CD4-positive, alpha-beta T cell treated with Interleukin-12 subunit alpha and Interleukin-12 subunit beta, for 1 hour (primary cell): ENCODE measurements at regions not wholly inside any gene's neighbourhood (a gene's known extent, or its start where the extent isn't known, plus 50 kb on each side); places are given as distances from the start of the nearest gene placed in this dataset.

Experiments used
- DNase-seq: peaks from one replicate; pipeline ENCODE4 v3.0.0-alpha.2; 2020

- DNase-seq: no peak
Measured at GRCh38 chr20:57004951-57005933, 261.2 kb downstream of the BMP7 start.

GRCh38 chr20:57006411-57007170, 259.9 kb downstream of the BMP7 start:
- DNase-seq: no peak

GRCh38 chr20:57007171-57007540, 259.3 kb downstream of the BMP7 start:
- no peak for DNase-seq

DNA sequence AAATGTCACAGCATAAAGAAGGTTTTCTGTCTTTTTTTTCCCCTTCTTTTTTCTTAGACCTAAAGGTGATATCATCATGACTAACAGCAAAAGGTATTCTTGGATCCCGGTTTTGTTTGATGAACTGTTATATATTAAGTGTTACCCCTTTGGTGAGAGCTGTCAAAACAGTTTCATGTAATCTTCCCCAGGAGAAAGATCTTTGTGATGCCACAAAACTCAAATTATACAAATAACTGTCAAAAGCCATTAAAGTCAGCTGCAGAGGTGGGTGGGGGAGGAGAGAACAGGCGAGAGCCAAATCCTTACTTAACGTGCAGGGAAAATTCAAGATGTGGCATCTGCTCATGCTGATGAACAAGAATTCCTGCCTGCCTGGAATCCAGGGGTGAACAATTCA, 258.2 kb downstream of the BMP7 start:
- no peak for DNase-seq

GRCh38 chr20:57009355-57009754, 257.1 kb downstream of the BMP7 start:
- DNase-seq: no peak

GRCh38 chr20:57009775-57010174, 256.7 kb downstream of the BMP7 start:
- no peak for DNase-seq

DNA sequence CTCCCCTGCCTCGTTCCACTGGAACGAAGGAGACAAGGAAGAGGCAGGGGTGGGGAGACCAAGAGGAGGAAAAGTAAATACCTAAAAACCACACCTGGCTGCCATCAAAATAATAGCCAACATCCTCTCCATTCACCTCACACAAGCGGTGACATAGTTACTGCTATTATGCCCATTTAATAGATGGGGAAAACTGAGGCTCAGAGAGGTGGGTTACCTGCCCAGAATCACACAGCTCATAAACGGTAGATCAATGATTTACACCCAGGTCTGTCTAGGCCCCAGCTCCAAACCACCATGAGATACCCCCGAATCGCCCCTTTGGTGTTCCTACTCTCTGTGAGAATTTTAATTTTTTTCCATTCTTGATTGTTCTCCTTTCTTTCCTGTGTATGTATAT, 253.8 kb downstream of the BMP7 start:
- no peak for DNase-seq

- DNase-seq: no peak
Measured at GRCh38 chr20:57013217-57013616, 253.2 kb downstream of the BMP7 start.

DNA sequence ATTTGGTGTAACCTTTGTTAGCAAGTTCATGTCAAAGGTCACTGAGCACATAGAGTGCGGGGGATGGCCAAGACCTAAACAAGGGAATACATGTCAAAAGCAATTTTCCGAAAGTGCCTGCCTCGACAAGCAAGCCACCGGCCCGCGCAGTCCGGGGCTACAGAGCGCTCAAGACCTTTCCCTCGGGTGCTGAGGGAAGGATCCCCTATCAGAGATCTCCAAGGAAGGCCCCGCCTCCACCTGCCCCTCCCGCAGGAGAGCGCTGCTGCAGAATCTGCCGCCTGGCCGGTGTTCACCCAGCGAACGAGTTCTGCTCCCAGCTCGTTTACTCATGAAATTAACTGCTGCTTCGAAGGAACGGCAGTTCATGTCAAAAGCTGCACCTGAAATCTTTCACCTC, 252.7 kb downstream of the BMP7 start:
- DNase-seq: no peak

DNA sequence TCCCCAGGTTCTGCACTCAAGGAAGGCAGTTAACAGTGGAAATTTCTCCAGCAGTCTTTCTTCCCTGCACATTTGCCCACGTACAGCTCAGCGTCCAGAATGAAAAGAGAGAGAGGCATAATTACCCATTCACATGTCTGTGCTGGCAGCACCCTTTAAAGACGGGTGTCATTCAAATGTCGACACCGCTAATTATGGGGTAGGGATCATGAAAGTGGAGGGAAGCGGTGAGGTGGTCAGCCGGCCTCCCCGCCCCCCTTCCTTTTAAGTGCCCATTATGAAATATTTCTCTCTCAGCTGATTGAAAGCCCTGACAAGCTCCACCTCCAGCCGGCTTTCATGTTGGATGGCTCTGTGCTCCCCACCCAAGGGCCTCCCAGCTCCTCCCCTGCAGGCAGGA, 246.1 kb downstream of the BMP7 start:
- DNase-seq: no peak

DNA sequence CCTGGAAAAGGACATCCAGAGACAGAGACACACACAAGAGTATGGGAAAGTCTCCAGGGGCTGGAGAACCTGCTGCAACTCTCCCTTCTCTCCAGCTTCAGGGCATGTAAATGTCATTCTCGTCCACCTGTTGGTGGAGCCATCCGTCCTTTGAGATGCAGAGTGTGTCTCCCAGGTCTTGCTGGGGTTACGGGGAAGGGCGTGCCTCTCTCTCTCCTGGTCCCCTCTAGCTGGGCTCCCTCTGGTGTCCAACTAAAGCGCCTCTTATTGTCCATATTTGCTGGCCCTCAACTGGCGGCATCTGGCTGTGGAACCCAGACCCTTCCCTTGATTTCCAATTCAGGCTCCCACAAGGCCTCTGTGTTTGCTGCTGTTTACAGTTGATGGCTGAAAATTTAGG, 244.1 kb downstream of the BMP7 start:
- no peak for DNase-seq

- DNase-seq: no peak
Measured at GRCh38 chr20:57023007-57023406, 243.4 kb downstream of the BMP7 start.

GRCh38 chr20:57023997-57024396, 242.4 kb downstream of the BMP7 start:
- DNase-seq: no peak

DNA sequence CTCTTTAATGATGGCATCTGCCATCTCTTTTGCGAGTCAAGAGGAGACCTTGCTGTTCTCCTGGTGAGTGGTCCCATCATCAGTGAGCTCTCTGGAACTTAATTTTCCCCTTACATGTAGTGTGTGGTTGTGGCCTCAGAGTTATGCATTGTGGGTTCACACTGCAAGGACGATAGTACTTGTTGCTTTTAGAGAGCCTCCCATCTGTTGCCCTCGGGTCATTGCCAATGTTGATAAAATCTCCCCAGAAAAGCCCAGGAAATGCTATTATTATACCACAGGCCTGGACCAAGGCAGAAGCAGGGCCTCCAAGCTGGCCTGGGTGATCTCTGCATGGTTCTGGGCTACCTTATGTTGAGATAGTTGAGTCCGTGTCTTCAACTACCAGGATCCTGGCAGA, 241.6 kb downstream of the BMP7 start:
- no peak for DNase-seq

GRCh38 chr20:57025261-57025660, 241.2 kb downstream of the BMP7 start:
- no peak for DNase-seq

DNA sequence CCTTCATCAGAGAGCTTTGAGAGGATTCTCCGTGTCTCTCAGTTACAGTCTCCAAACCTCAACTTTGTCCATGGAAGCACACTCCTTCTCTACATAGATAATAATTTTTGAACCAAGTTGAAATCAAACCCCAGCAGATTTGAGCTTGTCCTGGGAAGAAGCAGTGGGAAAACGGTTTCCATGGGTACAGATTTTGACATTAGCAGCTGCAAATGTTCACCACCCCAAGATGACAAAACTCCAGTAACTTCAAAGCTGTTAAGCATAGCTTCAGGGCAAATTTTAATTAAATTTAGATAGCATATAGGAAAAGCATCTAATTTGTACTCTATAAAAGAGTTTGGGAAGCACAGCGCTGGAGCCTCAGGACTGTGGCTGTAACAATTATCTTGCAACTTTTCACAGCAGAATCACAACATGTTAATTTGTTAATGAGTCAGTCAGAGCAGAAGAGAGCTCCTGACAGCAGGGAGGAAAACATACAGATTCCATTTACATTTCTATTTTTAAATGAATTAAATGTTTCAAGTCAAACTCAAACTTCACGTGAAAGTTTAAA, 240.7 kb downstream of the BMP7 start:
- DNase-seq: no peak

DNA sequence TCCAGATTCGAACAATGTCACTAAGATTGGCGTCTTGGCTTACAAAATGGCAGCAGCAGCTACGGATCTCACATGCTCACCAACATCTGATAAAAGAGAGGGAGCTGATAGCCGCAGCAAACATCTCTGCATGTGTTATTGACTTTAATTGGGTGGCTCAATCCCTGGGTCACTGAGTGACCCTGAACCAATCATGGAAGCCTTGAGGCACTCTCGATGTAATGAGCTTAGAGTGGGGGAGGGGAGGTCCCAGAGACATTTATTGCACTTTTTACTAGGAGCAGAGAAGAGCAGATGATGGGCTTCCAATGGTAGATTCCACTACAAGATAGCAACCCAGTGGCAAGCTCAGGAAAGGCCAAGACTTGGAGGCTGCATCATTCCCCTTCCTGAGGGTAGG, 238.7 kb downstream of the BMP7 start:
- no peak for DNase-seq

GRCh38 chr20:57030611-57031600, 235.5 kb downstream of the BMP7 start:
- no peak for DNase-seq

DNA sequence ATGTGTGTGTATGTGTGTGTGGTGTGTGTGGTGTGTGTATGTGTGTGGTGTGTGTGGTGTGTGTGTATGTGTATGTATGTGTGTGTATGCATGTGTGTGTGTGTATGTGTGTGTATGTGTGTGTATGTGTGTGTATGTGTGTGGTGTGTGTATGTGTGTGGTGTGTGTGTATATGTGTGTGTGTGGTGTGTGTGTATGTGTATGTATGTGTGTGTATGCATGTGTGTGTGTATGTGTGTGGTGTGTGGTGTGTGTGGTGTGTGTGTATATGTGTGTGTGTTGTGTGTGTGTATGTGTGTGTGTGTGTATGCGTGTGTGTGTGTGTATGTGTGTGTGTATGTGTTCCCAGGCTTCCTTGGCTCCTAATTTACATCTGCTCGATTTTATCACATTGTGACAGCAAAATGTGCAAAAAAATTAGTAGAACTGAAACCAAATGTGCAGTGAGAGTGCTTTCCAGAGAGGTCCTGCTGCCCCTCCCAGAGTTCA, 234.5 kb downstream of the BMP7 start:
- no peak for DNase-seq

DNA sequence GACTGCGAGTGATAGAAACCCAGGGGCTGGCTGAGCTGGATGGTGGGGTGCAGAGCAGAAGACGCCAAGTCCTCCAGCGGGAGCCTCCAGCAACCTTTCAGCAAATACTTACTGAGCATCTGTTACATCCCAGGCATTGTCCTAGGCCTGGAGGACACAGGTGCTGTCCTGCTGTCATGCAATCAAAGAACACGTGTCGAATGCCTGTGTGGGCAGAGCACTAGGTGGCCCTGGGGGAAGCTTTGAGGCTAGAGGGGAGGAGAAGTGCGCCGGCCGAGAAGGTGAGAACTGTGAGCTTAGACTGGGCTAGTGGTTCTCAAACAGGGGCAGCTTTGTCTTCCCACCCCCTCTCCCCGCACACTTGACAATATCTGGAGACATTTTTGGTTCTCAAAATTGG, 233.6 kb downstream of the BMP7 start:
- no peak for DNase-seq

- no peak for DNase-seq
Measured at GRCh38 chr20:57034001-57034400, 232.4 kb downstream of the BMP7 start.

GRCh38 chr20:57037689-57038088, 228.8 kb downstream of the BMP7 start:
- DNase-seq: no peak
